Astrocyte of the spinal cord (primary cell): ENCODE measurements at regions not wholly inside any gene's neighbourhood (a gene's known extent, or its start where the extent isn't known, plus 50 kb on each side); places are given as distances from the start of the nearest gene placed in this dataset.

Source experiments
- DNase-seq: peaks from one replicate; pipeline ENCODE4 v3.0.0; 2011; ENCODE audit warnings: low read depth, low spot score
- H3K4me3 ChIP-seq: 2 replicates; pipeline ENCODE4 v1.5.1; 2011; ENCODE audit warnings: low read depth, mild to moderate bottlenecking, low read length, moderate library complexity
- in situ Hi-C: cut with HindIII; loops from 2 replicates; pipeline ENCODE4 v1.10.0; 2017; ENCODE audit warnings: low sequenced_read_pairs
- TF ChIP-seq, protein P1 (sequence below): IDR thresholded peaks from 2 replicates; pipeline ENCODE4 v1.5.1; 2012; ENCODE audit warnings: low read depth, mild to moderate bottlenecking, low read length, inconsistent platforms

GRCh38 chr12:9392842-9393241, 184.6 kb upstream of the PZP start:
- H3K4me3 ChIP-seq = no peak overlapping the region
- in situ Hi-C loops = no loop called here
- TF ChIP-seq, protein P1, sequence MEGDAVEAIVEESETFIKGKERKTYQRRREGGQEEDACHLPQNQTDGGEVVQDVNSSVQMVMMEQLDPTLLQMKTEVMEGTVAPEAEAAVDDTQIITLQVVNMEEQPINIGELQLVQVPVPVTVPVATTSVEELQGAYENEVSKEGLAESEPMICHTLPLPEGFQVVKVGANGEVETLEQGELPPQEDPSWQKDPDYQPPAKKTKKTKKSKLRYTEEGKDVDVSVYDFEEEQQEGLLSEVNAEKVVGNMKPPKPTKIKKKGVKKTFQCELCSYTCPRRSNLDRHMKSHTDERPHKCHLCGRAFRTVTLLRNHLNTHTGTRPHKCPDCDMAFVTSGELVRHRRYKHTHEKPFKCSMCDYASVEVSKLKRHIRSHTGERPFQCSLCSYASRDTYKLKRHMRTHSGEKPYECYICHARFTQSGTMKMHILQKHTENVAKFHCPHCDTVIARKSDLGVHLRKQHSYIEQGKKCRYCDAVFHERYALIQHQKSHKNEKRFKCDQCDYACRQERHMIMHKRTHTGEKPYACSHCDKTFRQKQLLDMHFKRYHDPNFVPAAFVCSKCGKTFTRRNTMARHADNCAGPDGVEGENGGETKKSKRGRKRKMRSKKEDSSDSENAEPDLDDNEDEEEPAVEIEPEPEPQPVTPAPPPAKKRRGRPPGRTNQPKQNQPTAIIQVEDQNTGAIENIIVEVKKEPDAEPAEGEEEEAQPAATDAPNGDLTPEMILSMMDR = no peak
- DNase-seq = no peak

DNA sequence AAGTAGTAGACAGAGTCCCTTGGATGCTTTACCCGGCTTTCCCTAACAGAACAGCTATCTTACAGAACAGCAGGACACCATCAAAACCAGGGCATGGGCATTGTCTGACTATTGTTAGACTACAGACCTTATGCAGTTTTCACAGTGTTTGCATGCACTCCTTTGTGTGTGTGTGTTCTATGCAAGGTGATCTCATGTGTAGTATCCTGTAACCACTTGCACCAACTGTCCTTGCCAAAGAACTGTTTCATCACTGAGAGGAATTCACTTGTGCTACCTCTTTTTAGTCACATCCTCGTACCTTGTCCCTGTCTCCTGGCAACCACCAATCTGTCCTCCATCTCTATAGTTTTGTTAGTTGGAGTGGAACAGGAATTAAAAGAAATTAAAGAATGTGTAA, 183.6 kb upstream of the PZP start:
- H3K4me3 ChIP-seq = no peak overlapping the region
- TF ChIP-seq, protein P1 = no peak
- no peak for DNase-seq
- in situ Hi-C loops = no loop called here

GRCh38 chr12:9390761-9391160, 182.6 kb upstream of the PZP start:
- no peak for DNase-seq
- no peak overlapping the region for H3K4me3 ChIP-seq
- in situ Hi-C loops = no loop called here
- TF ChIP-seq, protein P1 = no peak

- H3K4me3 ChIP-seq = no peak overlapping the region
- in situ Hi-C loops = no loop called here
- DNase-seq = no peak
- TF ChIP-seq, protein P1 = no peak
Measured at GRCh38 chr12:9389796-9390195, 181.6 kb upstream of the PZP start.

- in situ Hi-C loops = no loop called here
- TF ChIP-seq, protein P1 = no peak
Measured at GRCh38 chr12:9388379-9388778, 180.2 kb upstream of the PZP start.

GRCh38 chr12:9387450-9387849, 179.3 kb upstream of the PZP start:
- no peak overlapping the region for H3K4me3 ChIP-seq
- no peak for DNase-seq
- in situ Hi-C loops = no loop called here

More at GRCh38 chr12:9388379-9388778, 180.2 kb upstream of the PZP start:
- H3K4me3 ChIP-seq = no peak overlapping the region
- DNase-seq = no peak

More at GRCh38 chr12:9387450-9387849, 179.3 kb upstream of the PZP start:
- TF ChIP-seq, protein P1 = no peak
